Keratinocyte (primary cell): ENCODE measurements at regions not wholly inside any gene's neighbourhood (a gene's known extent, or its start where the extent isn't known, plus 50 kb on each side); places are given as distances from the start of the nearest gene placed in this dataset.
"Not testable (repeated sequence)": the region's sequence is repeated elsewhere in the genome, so short reads cannot be mapped to it uniquely, and the experiment has no call there.

ENCODE experiments used
- CTCF ChIP-seq, 3 experiments: IDR thresholded peaks in 1 of 3; conservative IDR thresholded peaks in 1 of 3; optimal IDR thresholded peaks in 1 of 3; 2 replicates in 2 of 3; 3 replicates in 1 of 3; pipeline versions ENCODE3 to v1.5.1; 2011; ENCODE audit warnings: low read length in 3 of 3, mild to moderate bottlenecking in 3 of 3, moderate library complexity in 2 of 3, control low read depth in 1 of 3, inconsistent platforms in 1 of 3; ENCODE audit not compliant: insufficient read depth in 2 of 3; ENCODE audit errors: extremely low read depth in 1 of 3
- EZH2 ChIP-seq: IDR thresholded peaks from one replicate; pipeline ENCODE4 v1.6.1; 2012; ENCODE audit warnings: inconsistent platforms, mild to moderate bottlenecking, low read length, moderate library complexity

GRCh38 chr6:82103171-82103570, 144.4 kb downstream of the IBTK start:
- TF ChIP-seq CTCF (optimal IDR thresholded peaks at IDR 0.05 in 1 of 3, IDR thresholded peaks at IDR 0.05 in 1 of 3, conservative IDR thresholded peaks at IDR 0.05 in 1 of 3; ENCODE audit: extremely low read depth in 1 of 3, insufficient read depth in 2 of 3, low read length in 3 of 3); EZH2: not testable (repeated sequence)
